Thyroid gland (tissue), 4 donors: ENCODE measurements at regions not wholly inside any gene's neighbourhood (a gene's known extent, or its start where the extent isn't known, plus 50 kb on each side); places are given as distances from the start of the nearest gene placed in this dataset.

Source experiments
- DNase-seq, 2 donors: peaks; one replicate each; pipeline ENCODE4 v3.0.0-alpha.2; 2019
- H3K27ac ChIP-seq, 3 donors: fragments of 200-600 bp; sonication (generic); 1 replicate in 2 of 3; 2 replicates in 1 of 3; pipeline ENCODE4 v1.5.1; 2016 to 2019; ENCODE audit warnings: mild to moderate bottlenecking in 1 of 3, moderate library complexity in 1 of 3
- H3K27me3 ChIP-seq: fragments of 200-600 bp; sonication (generic); one replicate; pipeline ENCODE4 v1.5.1; 2019
- H3K36me3 ChIP-seq, 2 donors: fragments of 200-600 bp; sonication (generic); one replicate each; pipeline ENCODE4 v1.5.1; 2016 to 2019
- H3K4me1 ChIP-seq, 2 donors: fragments of 200-600 bp; sonication (generic); one replicate each; pipeline ENCODE4 v1.5.1; 2017 to 2019
- H3K4me3 ChIP-seq, 3 donors: fragments of 200-600 bp; sonication (generic); replicated peaks in 1 of 3; 1 replicate in 2 of 3; 2 replicates in 1 of 3; pipeline ENCODE4 v1.5.1; 2016; ENCODE audit warnings: mild to moderate bottlenecking in 1 of 3
- H3K9me3 ChIP-seq: fragments of 200-600 bp; sonication (generic); one replicate; pipeline ENCODE4 v1.5.1; 2017
- POLR2A ChIP-seq, 2 donors: fragments of 450-650 bp; IDR thresholded peaks; one replicate each; pipeline ENCODE4 v1.6.1; 2017; ENCODE audit warnings: antibody characterized with exemption in 2 of 2, mild to moderate bottlenecking in 2 of 2, moderate library complexity in 1 of 2
- WGBS, 2 donors: methylation state at CpG; one replicate each; pipeline ENCODE4 v1.1.5; 2017; 5-methylcytosine and 5-hydroxymethylcytosine counted together
- intact Hi-C: fragments of 100-400 bp; cut with DNase I; formaldehyde crosslinking; loops from one replicate; pipeline ENCODE4 v1.15.1; 2023
- TF ChIP-seq, protein P1 (sequence below), 6 experiments: fragments of 200-600 bp in 3 of 6; fragments of 450-650 bp in 3 of 6; sonication (generic) in 3 of 6; IDR thresholded peaks; one replicate each; pipeline ENCODE4 v1.5.1; 2016 to 2019; ENCODE audit warnings: antibody characterized with exemption in 6 of 6, mild to moderate bottlenecking in 2 of 6, inconsistent platforms in 1 of 6, moderate library complexity in 1 of 6

DNA sequence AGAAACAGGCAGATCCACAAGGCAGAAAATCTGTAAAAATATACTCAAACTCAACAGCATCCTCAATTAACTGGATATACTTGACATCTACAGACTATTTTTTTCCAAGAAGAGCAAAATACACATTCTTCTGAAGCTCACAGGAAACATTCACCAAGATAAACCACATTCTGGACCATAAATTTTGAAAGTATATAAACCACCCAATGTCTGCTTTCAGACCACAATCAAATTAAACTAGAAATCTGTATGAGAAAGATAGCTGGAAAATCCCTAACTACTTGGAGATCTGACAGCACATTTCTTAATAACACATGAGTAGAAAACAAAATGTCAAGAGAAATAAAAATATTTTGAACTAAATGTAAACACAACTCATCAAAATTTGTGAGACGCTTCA, 195.5 kb downstream of the ERMARD start:
- no peak overlapping the region for H3K27ac ChIP-seq
- no peaks in the 10 kb centered on the region for H3K27me3 ChIP-seq
- no peak for TF ChIP-seq POLR2A (IDR thresholded peaks at IDR 0.05)
- TF ChIP-seq, protein P1, sequence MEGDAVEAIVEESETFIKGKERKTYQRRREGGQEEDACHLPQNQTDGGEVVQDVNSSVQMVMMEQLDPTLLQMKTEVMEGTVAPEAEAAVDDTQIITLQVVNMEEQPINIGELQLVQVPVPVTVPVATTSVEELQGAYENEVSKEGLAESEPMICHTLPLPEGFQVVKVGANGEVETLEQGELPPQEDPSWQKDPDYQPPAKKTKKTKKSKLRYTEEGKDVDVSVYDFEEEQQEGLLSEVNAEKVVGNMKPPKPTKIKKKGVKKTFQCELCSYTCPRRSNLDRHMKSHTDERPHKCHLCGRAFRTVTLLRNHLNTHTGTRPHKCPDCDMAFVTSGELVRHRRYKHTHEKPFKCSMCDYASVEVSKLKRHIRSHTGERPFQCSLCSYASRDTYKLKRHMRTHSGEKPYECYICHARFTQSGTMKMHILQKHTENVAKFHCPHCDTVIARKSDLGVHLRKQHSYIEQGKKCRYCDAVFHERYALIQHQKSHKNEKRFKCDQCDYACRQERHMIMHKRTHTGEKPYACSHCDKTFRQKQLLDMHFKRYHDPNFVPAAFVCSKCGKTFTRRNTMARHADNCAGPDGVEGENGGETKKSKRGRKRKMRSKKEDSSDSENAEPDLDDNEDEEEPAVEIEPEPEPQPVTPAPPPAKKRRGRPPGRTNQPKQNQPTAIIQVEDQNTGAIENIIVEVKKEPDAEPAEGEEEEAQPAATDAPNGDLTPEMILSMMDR (IDR thresholded peaks at IDR 0.05), result no peak
- intact Hi-C loops, result no loop called here
- H3K4me3 ChIP-seq, result no peak overlapping the region
- no peak for DNase-seq
- H3K4me1 ChIP-seq, result no peaks in the 10 kb centered on the region
- 85 to 87% methylated on average over 1 of the region's 1 CpG for WGBS, 2 donors
- no peaks in the 10 kb centered on the region for H3K9me3 ChIP-seq
- no peaks in the 10 kb centered on the region for H3K36me3 ChIP-seq

- no peaks in the 10 kb centered on the region for H3K27me3 ChIP-seq
- H3K4me3 ChIP-seq, result no peak overlapping the region
- WGBS, 2 donors, result 46 to 58% methylated on average over 3 of the region's 3 CpGs
- intact Hi-C loops, result no loop called here
- no peaks in the 10 kb centered on the region for H3K36me3 ChIP-seq
- H3K9me3 ChIP-seq, result no peaks in the 10 kb centered on the region
- no peak overlapping the region for H3K27ac ChIP-seq
- DNase-seq, result no peak
- H3K4me1 ChIP-seq, result no peaks in the 10 kb centered on the region
- TF ChIP-seq, protein P1 (IDR thresholded peaks at IDR 0.05), result no peak
- TF ChIP-seq POLR2A (IDR thresholded peaks at IDR 0.05), result no peak
Measured at GRCh38 chr6:169945117-169945516, 193.7 kb downstream of the ERMARD start.

DNA sequence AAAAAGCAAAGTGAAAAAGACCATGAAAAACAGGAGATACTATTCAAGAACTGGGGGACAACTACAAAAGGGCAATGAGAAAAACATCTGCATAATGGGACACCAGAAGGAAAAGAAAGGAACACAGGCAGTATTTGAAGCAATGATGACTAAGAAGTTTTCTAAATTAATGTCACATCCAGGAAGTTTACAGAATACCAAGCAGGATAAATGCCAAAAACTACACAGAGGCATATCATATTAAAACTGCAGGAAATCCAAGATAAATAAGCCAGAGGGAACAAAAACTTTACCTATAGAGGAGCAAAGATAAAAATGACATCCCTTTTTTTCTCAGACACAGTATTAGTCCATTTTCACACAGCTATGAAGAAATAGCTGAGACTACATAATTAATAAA, 193.0 kb downstream of the ERMARD start:
- intact Hi-C loops, result no loop called here
- Histone ChIP-seq H3K27ac (no peak overlapping the region), H3K9me3 (no peaks in the 10 kb centered on the region), H3K36me3 (no peaks in the 10 kb centered on the region), H3K27me3 (no peaks in the 10 kb centered on the region), H3K4me3 (no peak overlapping the region), H3K4me1 (no peaks in the 10 kb centered on the region)
- no peak for DNase-seq
- TF ChIP-seq, protein P1 (IDR thresholded peaks at IDR 0.05), result no peak
- no peak for TF ChIP-seq POLR2A (IDR thresholded peaks at IDR 0.05)

GRCh38 chr6:169944061-169944337, 192.6 kb downstream of the ERMARD start:
- no peaks in the 10 kb centered on the region for H3K9me3 ChIP-seq
- no peaks in the 10 kb centered on the region for H3K36me3 ChIP-seq
- DNase-seq, result no peak
- no peak for TF ChIP-seq POLR2A (IDR thresholded peaks at IDR 0.05)
- TF ChIP-seq, protein P1 (IDR thresholded peaks at IDR 0.05), result no peak
- no peak overlapping the region for H3K27ac ChIP-seq
- no peaks in the 10 kb centered on the region for H3K27me3 ChIP-seq
- H3K4me1 ChIP-seq, result no peaks in the 10 kb centered on the region
- intact Hi-C loops, result no loop called here
- H3K4me3 ChIP-seq, result no peak overlapping the region

GRCh38 chr6:169943241-169944060, 192.0 kb downstream of the ERMARD start:
- no peak for DNase-seq
- H3K27me3 ChIP-seq, result no peaks in the 10 kb centered on the region
- 64 to 66% methylated on average over 7 of the region's 7 CpGs for WGBS, 2 donors
- intact Hi-C loops, result no loop called here
- no peaks in the 10 kb centered on the region for H3K36me3 ChIP-seq
- no peaks in the 10 kb centered on the region for H3K9me3 ChIP-seq
- H3K4me3 ChIP-seq, result no peak overlapping the region
- H3K27ac ChIP-seq, result no peak overlapping the region
- no peaks in the 10 kb centered on the region for H3K4me1 ChIP-seq
- TF ChIP-seq, protein P1 (IDR thresholded peaks at IDR 0.05), result no peak
- no peak for TF ChIP-seq POLR2A (IDR thresholded peaks at IDR 0.05)
